Kidney epithelial cell (primary cell): ENCODE measurements at regions not wholly inside any gene's neighbourhood (a gene's known extent, or its start where the extent isn't known, plus 50 kb on each side); places are given as distances from the start of the nearest gene placed in this dataset.

Experiments used
- DNase-seq: peaks from one replicate; pipeline ENCODE4 v3.0.0-alpha.2; 2010; ENCODE audit warnings: low read depth
- H3K27me3 ChIP-seq: 2 replicates; pipeline ENCODE4 v1.6.0; 2011; ENCODE audit warnings: low read length; ENCODE audit not compliant: control insufficient read depth, insufficient read depth
- H3K36me3 ChIP-seq: 2 replicates; pipeline ENCODE4 v1.5.1; 2011; ENCODE audit warnings: low read length; ENCODE audit not compliant: control insufficient read depth, insufficient read depth
- H3K4me3 ChIP-seq: 2 replicates; pipeline ENCODE4 v1.5.1; 2011; ENCODE audit warnings: low read depth, mild to moderate bottlenecking, control low read depth, low read length
- CTCF ChIP-seq: IDR thresholded peaks from 2 replicates; pipeline ENCODE4 v1.5.1; 2011; ENCODE audit warnings: mild to moderate bottlenecking, moderate library complexity, low read length, control low read depth, inconsistent platforms; ENCODE audit not compliant: insufficient read depth, poor library complexity, severe bottlenecking

- DNase-seq: no peak
These were observed 72.4 kb upstream of the VSTM2A start for GRCh38 chr7:54469740-54470139.

GRCh38 chr7:54476609-54477008, 65.6 kb upstream of the VSTM2A start:
- no peak for TF ChIP-seq CTCF
- DNase-seq: no peak

More at GRCh38 chr7:54469740-54470139, 72.4 kb upstream of the VSTM2A start:
- TF ChIP-seq CTCF: no peak
- no peaks in the 10 kb centered on the region for H3K36me3 ChIP-seq
- H3K27me3 ChIP-seq: no peaks in the 10 kb centered on the region
- H3K4me3 ChIP-seq: no peak overlapping the region

GRCh38 chr7:54477083-54477482, 65.1 kb upstream of the VSTM2A start:
- no peak for TF ChIP-seq CTCF
- no peaks in the 10 kb centered on the region for H3K36me3 ChIP-seq
- no peak overlapping the region for H3K4me3 ChIP-seq
- no peaks in the 10 kb centered on the region for H3K27me3 ChIP-seq
- DNase-seq: no peak

More at GRCh38 chr7:54476609-54477008, 65.6 kb upstream of the VSTM2A start:
- Histone ChIP-seq H3K36me3 (no peaks in the 10 kb centered on the region), H3K27me3 (no peaks in the 10 kb centered on the region), H3K4me3 (no peak overlapping the region)

GRCh38 chr7:54483523-54483922, 58.7 kb upstream of the VSTM2A start:
- TF ChIP-seq CTCF: no peak
- Histone ChIP-seq H3K4me3 (no peak overlapping the region), H3K36me3 (no peaks in the 10 kb centered on the region), H3K27me3 (no peaks in the 10 kb centered on the region)
- no peak for DNase-seq

- H3K36me3 ChIP-seq: no peaks in the 10 kb centered on the region
- DNase-seq: no peak
- TF ChIP-seq CTCF: no peak
- H3K27me3 ChIP-seq: no peaks in the 10 kb centered on the region
- H3K4me3 ChIP-seq: no peak overlapping the region
These were observed 57.1 kb upstream of the VSTM2A start for GRCh38 chr7:54485044-54485443.
